ENCODE measurements at regions not wholly inside any gene's neighbourhood (a gene's known extent, or its start where the extent isn't known, plus 50 kb on each side); places are given as distances from the start of the nearest gene placed in this dataset.

DNA sequence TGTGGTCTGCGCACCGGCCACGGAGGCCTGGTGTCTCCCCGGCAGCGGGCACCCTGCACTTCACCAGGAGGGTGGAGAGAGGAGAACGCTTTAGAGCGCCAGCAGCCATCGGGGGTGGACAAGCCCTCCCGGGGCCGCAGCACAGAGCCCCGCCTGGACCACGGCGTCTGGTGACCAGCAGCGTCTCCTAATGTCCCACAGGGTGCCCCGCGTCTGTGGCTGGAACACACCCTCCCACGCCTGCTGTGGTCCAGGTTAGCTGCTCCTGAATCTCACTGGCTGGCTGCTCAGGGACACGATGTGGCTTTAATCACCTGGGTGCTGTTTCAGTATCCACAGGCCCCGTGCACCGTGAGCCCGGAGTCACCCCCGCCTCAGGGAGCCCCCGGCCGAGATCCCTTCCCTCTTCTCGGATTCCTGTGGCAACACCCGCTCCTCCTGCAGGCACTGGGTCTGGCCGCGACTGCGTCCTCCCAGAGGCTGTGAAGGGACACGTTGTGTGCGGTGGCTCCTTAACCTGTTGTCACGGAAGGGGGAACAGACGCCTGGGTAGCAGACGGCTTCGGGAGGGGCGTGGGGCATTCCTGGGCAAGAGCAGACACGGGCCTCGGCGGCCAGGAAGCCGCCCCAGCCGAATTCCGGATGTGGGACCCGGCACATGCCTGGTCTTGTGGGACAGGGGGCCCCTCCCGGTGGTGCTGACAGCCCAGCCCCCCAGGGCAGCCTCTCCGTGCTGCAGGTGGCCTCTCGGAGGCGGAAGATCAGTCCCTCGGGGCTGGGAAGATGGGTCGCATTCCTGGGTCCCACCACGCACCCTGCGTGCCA, 78.9 kb downstream of the FOXL3 start:
- Mint-ChIP-seq H3K36me3 (ENCODE audit: insufficient read depth in 1 of 3, low read depth in 3 of 3) (no peaks in the 10 kb centered on the region), H3K4me1 (peaks cover 5 to 36% of the 10 kb centered on the region in 2 experiments; a peak in 3 of 4 replicates), H3K27me3 (ENCODE audit: low read depth) (no peaks in the 10 kb centered on the region; the same call in none of the 2 replicates), H3K4me3 (no peak overlapping the region), H3K27ac (no peak overlapping the region), H3K9me3 (no peaks in the 10 kb centered on the region; a peak in 1 of 5 replicates)
- H3K14ac ChIP-seq (ENCODE audit: insufficient read depth, low read length) = no peak overlapping the region; the same call in 1 of the 2 replicates
- TF ChIP-seq, protein P1, sequence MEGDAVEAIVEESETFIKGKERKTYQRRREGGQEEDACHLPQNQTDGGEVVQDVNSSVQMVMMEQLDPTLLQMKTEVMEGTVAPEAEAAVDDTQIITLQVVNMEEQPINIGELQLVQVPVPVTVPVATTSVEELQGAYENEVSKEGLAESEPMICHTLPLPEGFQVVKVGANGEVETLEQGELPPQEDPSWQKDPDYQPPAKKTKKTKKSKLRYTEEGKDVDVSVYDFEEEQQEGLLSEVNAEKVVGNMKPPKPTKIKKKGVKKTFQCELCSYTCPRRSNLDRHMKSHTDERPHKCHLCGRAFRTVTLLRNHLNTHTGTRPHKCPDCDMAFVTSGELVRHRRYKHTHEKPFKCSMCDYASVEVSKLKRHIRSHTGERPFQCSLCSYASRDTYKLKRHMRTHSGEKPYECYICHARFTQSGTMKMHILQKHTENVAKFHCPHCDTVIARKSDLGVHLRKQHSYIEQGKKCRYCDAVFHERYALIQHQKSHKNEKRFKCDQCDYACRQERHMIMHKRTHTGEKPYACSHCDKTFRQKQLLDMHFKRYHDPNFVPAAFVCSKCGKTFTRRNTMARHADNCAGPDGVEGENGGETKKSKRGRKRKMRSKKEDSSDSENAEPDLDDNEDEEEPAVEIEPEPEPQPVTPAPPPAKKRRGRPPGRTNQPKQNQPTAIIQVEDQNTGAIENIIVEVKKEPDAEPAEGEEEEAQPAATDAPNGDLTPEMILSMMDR (conservative IDR thresholded peaks at IDR 0.05) = no peak
- no peak overlapping the region for H3T11ph ChIP-seq (ENCODE audit: low read length)
- no peaks in the 10 kb centered on the region for H3K79me1 ChIP-seq (ENCODE audit: insufficient read depth, low read depth, low read length, poor library complexity, severe bottlenecking)
- H2BK15ac ChIP-seq (ENCODE audit: low read depth, low read length) = no peak overlapping the region
- no peak for DNase-seq
- H3K27ac ChIP-seq (ENCODE audit: insufficient read length, low read depth, low read length) = no peak overlapping the region
- no peak overlapping the region for H3K4ac ChIP-seq (ENCODE audit: low read depth, low read length)
- no peaks in the 10 kb centered on the region for H3K4me1 ChIP-seq (ENCODE audit: insufficient read depth, low read length)
- H3K9me3 ChIP-seq (ENCODE audit: control insufficient read depth, low read depth, low read length) = no peaks in the 10 kb centered on the region
- no peak overlapping the region for H3K4me2 ChIP-seq (ENCODE audit: insufficient read depth, insufficient read length, low read length)
- H3K23ac ChIP-seq (ENCODE audit: insufficient read length, low read depth, low read length) = no peak overlapping the region
- H4K20me1 ChIP-seq (ENCODE audit: control insufficient read depth, insufficient read depth, insufficient read length) = no peaks in the 10 kb centered on the region
- H3K9ac ChIP-seq (ENCODE audit: extremely low read depth, insufficient read length, low read length) = no peak overlapping the region
- no peaks in the 10 kb centered on the region for H3K23me2 ChIP-seq (ENCODE audit: insufficient read length, low read depth, low read length, poor library complexity, severe bottlenecking)
- H2BK12ac ChIP-seq (ENCODE audit: insufficient read length, low read depth, low read length) = no peak overlapping the region
- H4K91ac ChIP-seq (ENCODE audit: insufficient read length, low read depth, low read length) = no peak overlapping the region
- no peak overlapping the region for H2BK20ac ChIP-seq (ENCODE audit: low read depth, low read length, poor library complexity, severe bottlenecking)
- no peak overlapping the region for H3K56ac ChIP-seq (ENCODE audit: insufficient read length, low read depth, low read length)
- H3K18ac ChIP-seq (ENCODE audit: insufficient read length, low read depth, low read length) = no peak overlapping the region
- H2BK5ac ChIP-seq (ENCODE audit: insufficient read length, low read length) = no peak overlapping the region
- H2BK120ac ChIP-seq (ENCODE audit: low read depth, low read length, poor library complexity, severe bottlenecking) = no peak overlapping the region
- no peak overlapping the region for H2AFZ ChIP-seq (ENCODE audit: low read length)
- no peaks in the 10 kb centered on the region for H3K27me3 ChIP-seq (ENCODE audit: insufficient read depth, low read length)
- no peak overlapping the region for H2AK5ac ChIP-seq (ENCODE audit: insufficient read length, low read length)
- H4K8ac ChIP-seq (replicated peaks; ENCODE audit: insufficient read length, low read depth, low read length) = no peak overlapping the region
- no peaks in the 10 kb centered on the region for H3K79me2 ChIP-seq (ENCODE audit: insufficient read depth, low read length)
- no CpG with 5 or more reads among the region's 51 CpGs for WGBS (ENCODE audit: extremely low coverage, insufficient read length, low lambda C conversion rate)
- H4K5ac ChIP-seq (ENCODE audit: insufficient read length, low read depth, low read length) = no peak overlapping the region
